GM21423 (cell line): ENCODE measurements at regions not wholly inside any gene's neighbourhood (a gene's known extent, or its start where the extent isn't known, plus 50 kb on each side); places are given as distances from the start of the nearest gene placed in this dataset.

Experiments
- ATAC-seq: cut with Tn5 transposase; IDR thresholded peaks from one replicate; pipeline ENCODE4 v1.9.1; 2021; ENCODE audit warnings: mild to moderate bottlenecking, moderate library complexity; ENCODE audit not compliant: unreplicated experiment

DNA sequence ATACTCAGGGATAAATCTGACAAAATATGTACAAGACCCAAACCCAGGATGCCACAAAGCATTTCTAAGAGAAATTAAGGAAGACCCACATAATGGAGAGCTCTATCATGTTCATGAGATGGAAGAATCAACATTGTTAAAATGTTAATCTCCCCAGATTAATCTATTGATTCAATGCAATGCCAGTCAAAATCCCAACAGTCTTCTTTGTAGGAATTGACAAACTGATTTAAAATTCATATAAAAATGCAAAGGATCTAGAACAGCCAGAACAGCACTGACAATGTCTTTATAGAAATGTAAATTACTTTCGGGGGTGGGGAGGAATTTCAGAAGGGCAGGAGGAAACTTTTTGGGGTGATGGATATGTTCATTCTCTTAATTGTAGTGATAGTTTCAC lies 281.6 kb upstream of the SEMA6A start:
- ATAC-seq, result no peak

DNA sequence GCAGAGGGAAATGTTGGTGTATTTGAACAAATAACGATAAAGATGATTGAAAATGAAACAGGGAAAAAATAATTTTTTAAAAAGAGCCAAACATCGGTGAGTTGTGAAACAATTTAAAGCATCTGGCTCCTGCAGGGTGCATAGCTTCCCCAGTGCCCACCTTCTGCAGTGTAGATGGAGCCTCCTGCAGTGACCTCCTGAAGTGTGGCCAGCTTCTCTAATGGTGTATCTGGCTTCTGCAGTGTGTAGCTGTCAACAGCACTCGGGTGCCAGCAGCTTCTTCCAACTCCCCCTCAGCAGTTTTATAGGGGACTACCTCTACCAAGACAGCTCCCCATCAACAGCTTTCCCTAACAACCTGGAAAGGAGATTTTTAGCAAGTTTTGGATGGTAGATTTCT lies 279.4 kb upstream of the SEMA6A start:
- no peak for ATAC-seq

DNA sequence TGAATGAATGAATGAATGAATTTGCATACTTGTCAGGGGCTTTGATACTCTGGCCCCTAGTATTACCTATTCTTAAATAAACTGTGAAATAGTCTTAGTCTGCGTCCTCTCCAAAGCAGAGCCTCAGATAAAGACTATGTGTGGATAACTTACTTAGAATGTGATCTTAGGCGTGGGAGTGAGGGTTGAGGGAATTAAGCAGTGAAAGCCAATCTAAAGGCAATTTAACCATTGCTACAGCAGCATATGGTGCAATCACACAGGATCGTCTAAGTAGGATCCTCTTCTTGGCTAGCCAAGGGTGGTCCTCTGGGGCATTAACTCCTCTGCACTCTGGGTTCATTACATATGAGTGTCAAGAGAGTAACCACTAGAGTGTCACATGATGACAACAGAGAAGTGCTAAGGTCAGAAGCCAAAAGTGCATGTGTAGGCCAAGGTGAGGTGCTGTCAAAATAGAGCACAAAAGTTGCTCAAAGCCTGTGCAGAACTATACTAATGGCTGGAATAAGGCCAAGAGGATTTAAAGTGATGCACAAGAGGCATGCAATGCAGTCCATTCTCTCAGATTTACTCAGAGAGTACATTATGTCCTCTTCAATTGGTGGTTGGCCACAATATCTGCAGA lies 274.4 kb upstream of the SEMA6A start:
- no peak for ATAC-seq

DNA sequence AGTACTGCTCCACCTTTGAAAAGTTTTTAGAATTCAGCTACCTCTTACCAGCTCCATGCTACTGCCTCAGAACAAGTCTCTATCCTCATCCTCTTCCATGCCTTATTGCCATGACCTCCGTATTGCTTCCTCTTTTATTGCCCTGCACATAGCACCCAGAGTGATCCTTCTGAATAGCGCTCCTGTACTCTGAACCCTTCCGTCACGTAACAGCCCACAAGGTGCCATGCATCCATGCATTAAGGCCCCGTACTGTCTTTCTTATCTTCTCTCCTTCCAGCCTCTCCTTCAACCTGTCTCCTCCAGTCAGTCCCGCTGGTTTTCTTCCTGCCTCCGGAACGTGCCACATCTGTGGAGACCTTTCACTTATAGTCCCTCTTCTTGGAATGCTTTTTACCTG lies 273.3 kb upstream of the SEMA6A start:
- ATAC-seq, result no peak

DNA sequence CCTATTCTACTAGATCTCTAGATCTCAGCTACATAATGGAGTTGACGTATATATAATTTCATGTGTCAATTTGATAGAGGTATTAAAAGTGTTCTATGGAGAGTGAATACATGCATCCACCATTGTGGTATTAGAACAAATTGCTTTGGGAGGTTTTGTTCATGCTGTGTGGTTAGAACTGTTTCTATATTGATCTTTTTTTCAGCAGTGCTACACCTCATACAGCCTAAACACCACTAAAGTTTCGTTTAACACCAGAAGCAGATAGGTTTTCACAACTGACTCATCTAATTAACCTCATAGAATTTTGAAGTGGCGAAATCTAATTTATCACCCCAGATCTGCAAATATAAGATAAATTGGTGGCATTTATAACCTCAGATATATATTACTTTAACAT lies 269.4 kb upstream of the SEMA6A start:
- no peak for ATAC-seq

DNA sequence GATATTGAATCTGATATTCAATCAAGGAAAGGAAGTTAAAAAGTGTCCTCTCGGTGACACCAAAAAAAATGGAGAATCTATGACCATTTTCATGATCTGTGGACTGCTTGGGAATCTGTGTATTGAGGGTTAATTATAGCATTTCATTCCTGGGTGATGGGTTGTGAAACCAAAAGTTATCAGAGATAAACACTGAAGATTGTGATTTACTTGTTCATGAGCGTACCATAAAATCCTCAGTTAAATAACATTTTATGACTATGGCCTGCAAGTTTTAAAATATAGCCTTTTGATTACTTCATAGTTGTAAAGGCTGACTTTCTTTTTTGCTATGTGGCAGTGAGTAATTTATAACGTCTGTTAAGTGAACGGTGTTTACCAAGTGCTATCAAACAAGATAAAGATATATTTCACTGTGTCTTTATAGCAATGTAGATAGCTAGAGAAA lies 267.9 kb upstream of the SEMA6A start:
- ATAC-seq, result no peak

DNA sequence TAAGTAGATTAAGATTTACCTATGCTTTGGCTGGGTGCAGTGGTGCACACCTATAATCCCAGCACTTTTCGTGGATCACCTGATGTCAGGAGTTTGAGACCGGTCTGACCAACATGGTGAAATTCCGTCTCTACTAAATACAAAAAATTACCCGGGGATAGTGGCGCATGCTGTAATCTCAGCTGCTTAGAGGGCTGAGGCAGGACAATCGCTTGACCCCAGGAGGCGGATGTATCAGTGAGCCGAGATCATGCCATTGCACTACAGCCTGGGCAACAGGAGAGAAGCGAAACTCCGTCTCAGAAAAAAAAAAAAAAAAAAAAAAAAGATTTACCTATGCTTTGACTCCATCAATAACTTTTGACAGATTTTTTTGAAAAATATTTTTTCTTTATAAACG lies 267.1 kb upstream of the SEMA6A start:
- ATAC-seq, result no peak

DNA sequence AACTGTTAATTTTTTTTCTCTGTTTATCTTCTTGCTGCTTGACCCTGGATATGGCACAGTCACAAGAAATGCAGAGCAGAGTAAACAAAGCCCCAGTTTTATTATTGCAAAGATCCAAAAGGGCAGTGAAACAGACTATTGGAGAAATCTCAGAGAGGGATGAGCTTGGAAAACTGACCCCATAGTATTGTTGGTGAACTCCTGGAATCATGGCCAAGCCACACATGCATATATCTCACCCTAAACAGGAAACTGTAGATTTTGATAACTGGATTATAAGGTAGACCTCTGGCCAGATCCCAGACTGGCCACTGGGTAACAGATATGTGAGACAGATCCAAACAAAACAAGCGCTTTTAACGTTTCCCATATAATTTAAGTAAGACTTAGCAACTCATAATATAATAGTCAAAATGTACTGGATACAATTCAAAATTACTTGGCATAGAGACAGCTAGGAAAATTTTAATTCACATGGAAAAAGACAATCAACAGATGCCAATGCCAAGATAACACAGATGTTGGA lies 263.5 kb upstream of the SEMA6A start:
- ATAC-seq, result no peak

DNA sequence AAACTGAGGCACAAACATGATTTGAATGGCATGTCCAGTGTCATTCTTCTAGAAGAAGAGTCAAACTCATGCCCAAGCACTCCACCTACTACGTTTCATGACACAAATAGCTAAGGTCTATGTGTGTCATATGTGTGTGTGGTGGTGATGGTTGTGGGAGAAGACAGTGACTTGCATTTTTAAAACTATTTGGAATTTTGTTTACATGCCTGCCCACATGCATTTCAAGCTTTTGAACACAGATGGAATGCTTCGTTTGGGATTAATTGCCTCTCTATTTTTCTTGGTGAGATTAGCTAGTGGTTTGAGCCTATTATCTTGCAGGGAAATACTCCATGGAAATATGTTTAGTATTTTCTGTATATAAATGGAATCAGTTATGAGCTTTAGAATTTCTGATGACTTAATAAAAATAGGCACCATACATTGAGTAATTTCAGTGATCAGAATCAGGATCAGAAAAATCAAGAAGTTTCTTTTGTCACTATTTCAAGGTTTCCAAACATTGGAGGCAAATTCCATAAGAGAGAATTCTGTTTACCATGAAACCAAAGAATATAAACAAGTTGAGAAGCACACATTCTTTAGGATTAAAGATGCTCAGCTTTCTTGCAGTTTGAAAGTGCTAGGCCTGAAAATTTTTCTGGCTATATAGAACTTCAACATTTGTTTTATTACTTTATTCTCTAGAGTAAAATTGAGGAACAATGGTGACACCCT lies 260.3 kb upstream of the SEMA6A start:
- ATAC-seq, result no peak

DNA sequence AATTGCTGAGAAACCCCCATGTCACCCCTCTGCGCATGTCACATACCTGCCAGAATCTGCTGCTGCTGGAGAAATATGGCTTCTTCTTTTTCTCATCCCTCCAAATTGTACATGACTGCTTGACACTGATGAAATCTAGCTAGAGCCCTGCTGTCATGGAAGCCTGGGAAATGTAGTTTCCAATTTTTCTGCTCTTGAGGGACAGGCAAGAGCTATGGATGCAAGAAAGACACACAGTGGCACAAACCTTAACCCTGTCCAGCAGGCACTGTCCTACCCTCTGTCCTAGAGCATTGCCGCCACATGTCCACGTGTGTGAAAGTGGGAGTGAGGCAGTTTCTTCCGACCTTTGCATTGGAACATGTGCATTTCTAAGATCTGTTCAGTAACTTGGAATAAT lies 255.5 kb upstream of the SEMA6A start:
- no peak for ATAC-seq

DNA sequence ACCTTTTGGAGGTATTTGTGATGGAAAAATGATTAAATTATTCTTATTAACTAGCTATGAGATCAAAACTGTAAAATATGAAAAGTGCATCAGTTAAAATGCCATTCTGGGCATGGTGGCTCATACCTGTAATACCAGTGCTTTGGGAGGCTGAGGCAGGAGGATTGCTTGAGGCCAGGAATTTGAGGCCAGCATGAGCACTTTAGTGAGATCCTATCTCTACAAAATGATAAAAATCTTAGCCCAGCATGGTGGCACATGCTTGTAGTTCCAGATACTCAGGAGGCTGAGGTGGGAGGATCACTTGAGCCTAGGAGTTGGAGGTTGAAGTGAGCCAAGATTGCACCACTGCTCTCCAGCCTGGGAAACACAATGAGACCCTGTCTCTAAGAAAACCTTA lies 252.5 kb upstream of the SEMA6A start:
- ATAC-seq, result no peak

DNA sequence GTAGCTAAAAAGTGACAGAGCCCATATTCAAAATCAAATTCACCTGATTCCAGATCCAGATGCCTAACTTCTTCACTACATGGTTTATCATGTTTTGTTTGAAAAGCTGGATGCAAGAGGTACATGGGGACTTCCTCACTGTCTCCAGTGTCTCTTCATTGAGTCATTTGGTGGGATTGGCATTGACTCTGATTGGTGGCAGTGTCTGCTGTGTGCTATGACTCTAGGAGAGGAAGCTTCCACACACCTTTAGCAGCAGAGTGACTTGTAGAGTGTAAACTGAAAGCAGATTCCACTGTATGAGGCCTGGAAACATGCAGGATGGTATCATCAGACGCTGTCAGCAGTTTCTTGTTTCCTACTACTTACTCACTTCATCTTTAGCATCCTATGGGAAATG lies 250.9 kb upstream of the SEMA6A start:
- no peak for ATAC-seq

DNA sequence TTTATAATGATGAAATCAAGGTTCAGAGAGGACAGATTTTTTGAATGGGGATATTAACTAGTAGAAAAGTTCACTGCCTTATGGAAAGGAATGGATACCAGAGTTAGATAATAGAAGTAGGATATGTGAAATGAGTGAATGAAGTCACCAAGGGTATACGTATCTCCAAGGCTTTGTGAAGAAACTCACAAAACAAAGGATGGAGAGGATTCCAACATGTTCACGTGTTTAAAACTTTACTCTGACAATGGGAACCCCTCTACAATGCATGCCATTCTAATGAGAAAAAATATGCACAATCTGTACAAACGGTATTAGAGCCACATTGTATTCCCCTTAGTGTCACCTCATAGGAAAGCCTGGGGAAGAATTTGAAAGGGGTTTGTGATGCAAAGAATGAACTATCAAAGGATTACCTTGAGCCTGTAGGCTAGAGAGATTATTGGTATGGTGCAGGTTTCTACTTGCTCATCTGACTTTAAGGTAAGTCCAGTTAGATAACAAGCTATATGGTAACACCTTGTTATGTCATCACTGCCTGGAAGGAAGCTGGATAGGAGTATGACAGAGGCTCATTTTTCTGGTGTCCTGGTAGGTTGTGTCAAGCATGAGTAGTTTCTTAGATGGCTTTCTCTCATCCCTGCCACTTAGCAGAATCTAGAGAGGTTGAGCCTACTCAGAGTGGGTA lies 250.3 kb upstream of the SEMA6A start:
- no peak for ATAC-seq

DNA sequence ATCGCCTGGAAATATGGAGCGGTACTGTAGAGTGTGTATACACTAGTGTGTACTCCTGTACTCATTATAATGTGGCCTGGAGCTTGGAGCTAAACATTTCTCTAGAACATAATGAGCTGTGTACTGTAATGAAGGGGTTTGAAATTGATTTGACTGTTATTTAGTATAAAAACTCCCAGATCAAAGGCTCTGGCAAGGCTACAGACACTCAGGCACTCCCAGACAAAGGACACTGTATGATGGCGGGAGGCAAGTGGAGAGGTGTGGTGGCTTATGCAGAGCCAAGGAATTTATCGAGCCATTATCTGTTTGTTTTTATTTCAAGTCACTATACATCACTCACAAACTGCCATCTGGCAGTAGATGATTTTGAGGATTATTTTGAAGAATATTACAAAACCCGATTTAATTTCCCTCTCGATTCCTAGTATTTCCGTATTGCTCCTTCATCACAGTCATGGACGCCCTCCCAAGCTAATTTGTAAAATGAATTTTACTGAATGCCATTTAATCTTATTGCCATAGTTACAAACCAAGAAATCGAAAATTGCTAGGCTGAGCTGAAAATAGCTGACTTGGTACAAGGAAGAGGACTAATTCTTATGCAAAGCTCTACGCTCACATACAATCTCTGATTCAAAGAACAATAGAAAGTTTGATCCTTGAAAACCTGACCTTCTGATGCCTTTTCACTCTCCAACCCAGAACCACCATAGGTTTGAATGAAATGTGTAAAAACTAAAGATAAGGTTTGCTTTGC lies 240.2 kb upstream of the SEMA6A start:
- ATAC-seq, result no peak

DNA sequence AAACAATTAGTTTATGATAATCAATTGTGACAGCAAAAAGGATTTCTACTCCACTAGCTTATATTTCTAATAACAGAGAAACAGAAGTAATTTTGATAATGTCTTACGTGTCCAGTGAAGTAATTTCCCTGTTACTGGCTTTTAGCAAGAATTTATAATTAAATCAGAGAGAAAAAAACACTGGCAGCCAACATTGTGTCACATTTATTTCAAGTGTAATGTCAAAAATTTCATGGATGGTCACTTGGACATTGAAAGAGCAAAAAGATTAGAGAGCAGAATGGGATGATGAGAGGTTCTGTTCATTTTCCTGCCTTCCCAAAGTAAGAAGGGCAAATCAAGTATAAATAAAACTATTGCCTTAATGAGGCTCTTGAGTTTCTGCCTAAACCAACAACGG lies 239.3 kb upstream of the SEMA6A start:
- no peak for ATAC-seq

DNA sequence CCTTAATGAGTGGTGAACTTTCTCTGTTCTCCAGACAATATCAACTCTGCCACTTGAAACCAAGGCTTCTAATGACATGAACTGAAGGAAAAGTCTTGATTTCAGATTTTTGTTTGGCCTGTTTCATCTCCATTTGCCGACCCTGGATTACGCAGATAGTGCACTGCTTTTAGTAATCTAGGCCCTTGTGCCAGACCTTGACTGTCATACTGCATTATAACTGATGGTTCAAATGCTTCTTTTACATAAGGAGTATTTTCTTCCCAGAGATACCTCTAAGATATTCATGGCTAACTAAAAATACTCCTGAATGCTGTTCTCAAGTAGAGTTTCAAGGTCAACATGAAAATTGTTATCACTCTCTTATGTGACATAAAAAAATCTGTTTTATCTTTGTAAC lies 238.7 kb upstream of the SEMA6A start:
- ATAC-seq, result no peak

DNA sequence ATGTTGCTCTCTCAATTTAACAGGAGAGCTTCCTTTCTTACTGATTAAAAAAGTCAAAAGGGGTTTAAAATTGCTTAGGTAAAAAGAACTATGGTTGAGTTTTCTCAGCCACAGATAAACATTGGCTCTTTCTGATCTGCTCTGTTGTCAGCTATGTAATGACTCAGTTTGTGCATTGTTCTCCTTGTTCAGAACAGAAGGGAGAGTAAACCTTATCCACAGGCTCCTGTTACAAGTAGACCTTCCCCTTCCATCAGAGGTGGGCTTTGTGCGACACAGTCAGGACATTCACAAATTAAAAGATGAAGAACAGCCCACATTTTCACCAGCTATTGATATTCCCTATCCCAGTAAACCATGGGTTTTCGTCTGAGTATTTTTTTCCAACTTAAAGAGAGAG lies 236.3 kb upstream of the SEMA6A start:
- no peak for ATAC-seq

DNA sequence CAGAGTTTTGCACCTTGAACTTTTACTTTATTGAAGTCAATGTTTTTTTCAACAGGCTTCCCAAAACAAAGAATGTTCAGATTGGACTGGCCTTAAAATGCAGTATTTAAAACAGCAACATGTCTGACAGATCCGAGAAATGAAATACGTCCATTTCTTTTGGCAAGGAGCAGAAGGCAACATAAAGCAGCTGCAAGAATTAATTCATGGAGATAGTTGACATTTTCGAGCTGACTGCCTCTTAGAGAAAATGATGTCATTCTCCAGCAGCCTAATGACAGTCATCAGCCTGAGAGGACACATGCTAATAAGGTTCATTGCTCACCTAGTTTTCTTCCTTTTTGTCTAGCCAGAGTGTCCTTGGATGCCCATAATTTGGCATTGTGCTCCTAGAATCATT lies 232.2 kb upstream of the SEMA6A start:
- no peak for ATAC-seq

DNA sequence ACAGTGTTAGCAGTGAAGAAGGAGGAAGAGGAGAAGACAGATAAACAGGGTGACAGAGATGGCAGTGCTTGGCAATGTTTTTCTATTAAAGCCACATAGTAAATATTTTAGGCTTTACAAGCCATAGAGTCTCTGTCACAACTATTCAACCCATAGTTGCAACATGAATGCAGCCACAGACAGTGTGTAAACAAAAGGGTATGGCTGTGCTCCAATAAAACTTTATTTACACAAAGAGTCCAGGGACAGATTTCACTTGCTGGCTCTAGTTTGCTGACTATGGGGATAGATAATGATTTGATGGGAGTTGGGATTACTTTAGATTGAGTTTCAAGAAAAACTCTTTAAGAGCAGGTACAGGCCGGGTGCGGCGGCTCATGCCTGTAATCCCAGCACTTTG lies 224.8 kb upstream of the SEMA6A start:
- ATAC-seq, result no peak

DNA sequence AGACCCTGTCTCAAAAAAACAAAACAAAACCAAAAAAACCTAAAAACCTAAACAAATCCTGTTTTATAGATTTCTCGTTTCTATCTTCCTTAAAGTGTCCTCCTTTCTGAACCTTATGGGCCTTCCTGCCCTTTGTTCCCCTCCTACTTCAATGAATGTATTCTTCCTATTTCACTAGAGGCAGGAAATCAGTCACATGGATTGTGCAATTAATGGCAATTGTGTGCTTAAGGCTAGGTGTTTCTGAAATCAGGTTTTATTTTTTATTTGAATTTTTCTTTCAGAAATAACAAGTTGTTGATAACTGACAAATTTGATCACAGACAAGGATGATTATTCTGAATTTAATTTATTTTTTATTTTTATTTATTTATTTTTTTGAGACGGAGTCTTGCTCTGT lies 220.6 kb upstream of the SEMA6A start:
- ATAC-seq, result no peak

DNA sequence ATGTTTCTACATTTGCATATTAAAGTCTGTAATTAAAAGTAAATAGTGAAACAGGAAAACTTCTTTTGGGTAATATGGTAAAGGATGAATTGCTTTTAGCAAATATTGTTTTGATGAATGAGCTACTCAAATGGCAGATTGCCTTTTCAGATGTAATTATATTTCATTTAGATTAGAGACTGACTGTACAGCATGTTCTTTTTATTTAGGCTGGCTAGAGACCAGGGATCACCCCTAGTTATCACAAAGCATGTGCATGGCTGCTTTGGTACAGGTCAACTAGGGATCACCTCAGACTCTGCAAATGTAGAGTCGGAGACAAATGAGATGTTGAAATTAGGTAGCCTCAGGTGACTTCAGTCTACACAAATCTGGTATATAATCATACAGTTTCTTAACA lies 214.9 kb upstream of the SEMA6A start:
- ATAC-seq, result no peak
